ENCODE measurements at regions not wholly inside any gene's neighbourhood (a gene's known extent, or its start where the extent isn't known, plus 50 kb on each side); places are given as distances from the start of the nearest gene placed in this dataset.

DNA sequence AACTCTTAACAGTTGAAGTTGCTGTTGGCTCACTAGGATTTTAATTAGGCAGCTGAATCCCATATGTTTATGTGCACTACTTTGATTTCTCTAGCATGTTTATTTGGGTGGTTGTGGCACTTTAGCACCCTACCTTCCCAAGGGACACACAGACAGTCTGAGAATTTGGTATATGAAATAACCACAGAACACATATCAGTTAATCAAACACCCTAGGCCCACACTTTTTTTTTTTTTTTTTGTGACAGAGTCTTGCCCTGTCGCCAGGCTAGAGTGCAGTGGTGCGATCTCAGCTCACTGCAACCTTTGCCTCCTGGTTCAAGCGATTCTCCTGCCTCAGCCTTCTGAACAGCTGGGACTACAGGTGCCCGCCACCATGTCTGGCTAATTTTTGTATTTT lies 130.5 kb downstream of the DCK start:
- H3K4me2 ChIP-seq (ENCODE audit: insufficient read depth, low read length) = no peak overlapping the region
- no peaks in the 10 kb centered on the region for H4K20me1 ChIP-seq (replicated peaks; ENCODE audit: control insufficient read depth, extremely low read depth, insufficient read depth, low read length)
- H3K4me3 ChIP-seq (replicated peaks in 1 of 3; ENCODE audit: insufficient read depth in 1 of 3, low read depth in 1 of 3, low read length in 3 of 3) = no peak overlapping the region
- no peaks in the 10 kb centered on the region for H3K79me2 ChIP-seq (ENCODE audit: control insufficient read depth, insufficient read depth, low read length)
- BruUV-seq (replicated peaks) = no TSS peak
- intact Hi-C loops (cut with micrococcal nuclease) = no loop called here
- FAIRE-seq (no peak), DNase-seq (ENCODE audit: low read depth, low spot score) (no peak)
- no peaks in the 10 kb centered on the region for H3K9me1 ChIP-seq (replicated peaks; ENCODE audit: control insufficient read depth, extremely low read depth, insufficient read depth, low read length)
- H3K27ac ChIP-seq (ENCODE audit: insufficient read depth, low read depth, low read length) = no peak overlapping the region
- H3K4me1 ChIP-seq (ENCODE audit: control insufficient read depth, extremely low read depth, insufficient read depth, low read length) = no peaks in the 10 kb centered on the region
- POLR2A ChIA-PET = no interaction called here
- TF ChIP-seq EZH2 (IDR thresholded peaks at IDR 0.05; ENCODE audit: borderline replicate concordance, low read depth, low read length, severe bottlenecking) = no peak
- TF ChIP-seq GATA2 (IDR thresholded peaks at IDR 0.05; ENCODE audit: insufficient read depth, insufficient read length, low read depth, low read length) = no peak
- TF ChIP-seq POLR2A (IDR thresholded peaks at IDR 0.05; ENCODE audit: low read depth, low read length) = no peak
- no peak for TF ChIP-seq FOS (IDR thresholded peaks at IDR 0.05; ENCODE audit: borderline replicate concordance, insufficient read depth, low read length)
- TF ChIP-seq, protein P1, sequence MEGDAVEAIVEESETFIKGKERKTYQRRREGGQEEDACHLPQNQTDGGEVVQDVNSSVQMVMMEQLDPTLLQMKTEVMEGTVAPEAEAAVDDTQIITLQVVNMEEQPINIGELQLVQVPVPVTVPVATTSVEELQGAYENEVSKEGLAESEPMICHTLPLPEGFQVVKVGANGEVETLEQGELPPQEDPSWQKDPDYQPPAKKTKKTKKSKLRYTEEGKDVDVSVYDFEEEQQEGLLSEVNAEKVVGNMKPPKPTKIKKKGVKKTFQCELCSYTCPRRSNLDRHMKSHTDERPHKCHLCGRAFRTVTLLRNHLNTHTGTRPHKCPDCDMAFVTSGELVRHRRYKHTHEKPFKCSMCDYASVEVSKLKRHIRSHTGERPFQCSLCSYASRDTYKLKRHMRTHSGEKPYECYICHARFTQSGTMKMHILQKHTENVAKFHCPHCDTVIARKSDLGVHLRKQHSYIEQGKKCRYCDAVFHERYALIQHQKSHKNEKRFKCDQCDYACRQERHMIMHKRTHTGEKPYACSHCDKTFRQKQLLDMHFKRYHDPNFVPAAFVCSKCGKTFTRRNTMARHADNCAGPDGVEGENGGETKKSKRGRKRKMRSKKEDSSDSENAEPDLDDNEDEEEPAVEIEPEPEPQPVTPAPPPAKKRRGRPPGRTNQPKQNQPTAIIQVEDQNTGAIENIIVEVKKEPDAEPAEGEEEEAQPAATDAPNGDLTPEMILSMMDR (IDR thresholded peaks at IDR 0.05; ENCODE audit: extremely low read depth in 1 of 2, insufficient read depth in 1 of 2, low read depth in 1 of 2, low read length in 2 of 2) = no peak
- no peak for TF ChIP-seq JUN (IDR thresholded peaks at IDR 0.05; ENCODE audit: borderline replicate concordance, insufficient read depth, insufficient read length, low read depth)
- TF ChIP-seq, protein P2, sequence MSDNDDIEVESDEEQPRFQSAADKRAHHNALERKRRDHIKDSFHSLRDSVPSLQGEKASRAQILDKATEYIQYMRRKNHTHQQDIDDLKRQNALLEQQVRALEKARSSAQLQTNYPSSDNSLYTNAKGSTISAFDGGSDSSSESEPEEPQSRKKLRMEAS (IDR thresholded peaks at IDR 0.05; ENCODE audit: insufficient read depth, insufficient read length) = no peak
- no peak for TF ChIP-seq POLR2AphosphoS5 (IDR thresholded peaks at IDR 0.05; ENCODE audit: insufficient read depth, low read depth, low read length)
- TF ChIP-seq MYC (IDR thresholded peaks at IDR 0.05; ENCODE audit: low read depth, low read length) = no peak
- no peaks in the 10 kb centered on the region for H3K36me3 ChIP-seq (ENCODE audit: control insufficient read depth in 2 of 2, extremely low read depth in 1 of 2, insufficient read depth in 2 of 2, low read length in 2 of 2)
- H2AFZ ChIP-seq (ENCODE audit: low read depth, low read length) = no peak overlapping the region
- dilution Hi-C loops (cut with MboI; ENCODE audit: extremely low pct_ligation_motif_present, low sequenced_read_pairs) = no loop called here
- CTCF ChIA-PET = no interaction called here
- no peak overlapping the region for H3K9ac ChIP-seq (replicated peaks; ENCODE audit: extremely low read depth, insufficient read depth, low read length)
- no peaks in the 10 kb centered on the region for H3K27me3 ChIP-seq (ENCODE audit: control insufficient read depth in 2 of 2, insufficient read depth in 2 of 2, low read length in 2 of 2)
- H3K9me3 ChIP-seq (replicated peaks; ENCODE audit: control insufficient read depth, insufficient read depth, low read length) = no peaks in the 10 kb centered on the region

Data from endothelial cell of umbilical vein (primary cell).